Transverse colon (tissue), 4 donors: ENCODE measurements at regions not wholly inside any gene's neighbourhood (a gene's known extent, or its start where the extent isn't known, plus 50 kb on each side); places are given as distances from the start of the nearest gene placed in this dataset.

Experiments
- EP300 ChIP-seq: sonication (generic); formaldehyde crosslinking; IDR thresholded peaks from one replicate; pipeline ENCODE4 v1.6.1; 2017; ENCODE audit warnings: antibody characterized with exemption, low read depth
- POLR2A ChIP-seq: fragments of 450-650 bp; IDR thresholded peaks from one replicate; pipeline ENCODE4 v1.6.1; 2016; ENCODE audit warnings: antibody characterized with exemption, mild to moderate bottlenecking, moderate library complexity
- POLR2AphosphoS5 ChIP-seq, 3 donors: sonication (generic); formaldehyde crosslinking; IDR thresholded peaks; one replicate each; pipeline ENCODE4 v1.6.1; 2016; ENCODE audit warnings: antibody characterized with exemption in 3 of 3
- TF ChIP-seq, protein P1 (sequence below), 5 experiments: fragments of 200-600 bp in 3 of 5; fragments of 450-650 bp in 2 of 5; sonication (generic) in 3 of 5; IDR thresholded peaks; 1 replicate in 2 of 5; 2 replicates in 3 of 5; pipeline ENCODE4 v1.5.1; 2016 to 2017; ENCODE audit warnings: antibody characterized with exemption in 5 of 5, inconsistent platforms in 3 of 5, mild to moderate bottlenecking in 2 of 5, moderate library complexity in 1 of 5

- TF ChIP-seq POLR2AphosphoS5 (IDR thresholded peaks at IDR 0.05) (no peak), EP300 (no peak), POLR2A (no peak)
- TF ChIP-seq, protein P1, sequence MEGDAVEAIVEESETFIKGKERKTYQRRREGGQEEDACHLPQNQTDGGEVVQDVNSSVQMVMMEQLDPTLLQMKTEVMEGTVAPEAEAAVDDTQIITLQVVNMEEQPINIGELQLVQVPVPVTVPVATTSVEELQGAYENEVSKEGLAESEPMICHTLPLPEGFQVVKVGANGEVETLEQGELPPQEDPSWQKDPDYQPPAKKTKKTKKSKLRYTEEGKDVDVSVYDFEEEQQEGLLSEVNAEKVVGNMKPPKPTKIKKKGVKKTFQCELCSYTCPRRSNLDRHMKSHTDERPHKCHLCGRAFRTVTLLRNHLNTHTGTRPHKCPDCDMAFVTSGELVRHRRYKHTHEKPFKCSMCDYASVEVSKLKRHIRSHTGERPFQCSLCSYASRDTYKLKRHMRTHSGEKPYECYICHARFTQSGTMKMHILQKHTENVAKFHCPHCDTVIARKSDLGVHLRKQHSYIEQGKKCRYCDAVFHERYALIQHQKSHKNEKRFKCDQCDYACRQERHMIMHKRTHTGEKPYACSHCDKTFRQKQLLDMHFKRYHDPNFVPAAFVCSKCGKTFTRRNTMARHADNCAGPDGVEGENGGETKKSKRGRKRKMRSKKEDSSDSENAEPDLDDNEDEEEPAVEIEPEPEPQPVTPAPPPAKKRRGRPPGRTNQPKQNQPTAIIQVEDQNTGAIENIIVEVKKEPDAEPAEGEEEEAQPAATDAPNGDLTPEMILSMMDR (IDR thresholded peaks at IDR 0.05), result no peak
These were observed 1216.2 kb upstream of the CITED2 start for GRCh38 chr6:140590641-140591040.
